HG02642 (cell line): ENCODE measurements at regions not wholly inside any gene's neighbourhood (a gene's known extent, or its start where the extent isn't known, plus 50 kb on each side); places are given as distances from the start of the nearest gene placed in this dataset.

ENCODE experiments used
- ATAC-seq: cut with Tn5 transposase; IDR thresholded peaks from one replicate; pipeline ENCODE4 v1.9.1; 2021; ENCODE audit warnings: mild to moderate bottlenecking; ENCODE audit not compliant: unreplicated experiment, poor library complexity

GRCh38 chr5:167814040-167814439, 477.4 kb upstream of the WWC1 start:
- ATAC-seq: no peak

- no peak for ATAC-seq
These were observed 476.6 kb upstream of the WWC1 start for GRCh38 chr5:167814828-167815227.

- ATAC-seq: no peak
These were observed 475.1 kb upstream of the WWC1 start for GRCh38 chr5:167816354-167816753.

GRCh38 chr5:167816864-167817263, 474.6 kb upstream of the WWC1 start:
- no peak for ATAC-seq

- peak; percentile 96 for ATAC-seq
These were observed 472.0 kb upstream of the WWC1 start for GRCh38 chr5:167819406-167819805.

- ATAC-seq: no peak
These were observed 471.1 kb upstream of the WWC1 start for GRCh38 chr5:167820101-167820990.

- no peak for ATAC-seq
These were observed 470.3 kb upstream of the WWC1 start for GRCh38 chr5:167821151-167821550.

GRCh38 chr5:167821669-167822068, 469.8 kb upstream of the WWC1 start:
- ATAC-seq: no peak

GRCh38 chr5:167822241-167822640, 469.2 kb upstream of the WWC1 start:
- no peak for ATAC-seq

GRCh38 chr5:167823405-167823804, 468.0 kb upstream of the WWC1 start:
- no peak for ATAC-seq

GRCh38 chr5:167827766-167828165, 463.7 kb upstream of the WWC1 start:
- ATAC-seq: no peak

- ATAC-seq: no peak
These were observed 459.5 kb upstream of the WWC1 start for GRCh38 chr5:167831754-167832504.

- no peak for ATAC-seq
These were observed 458.8 kb upstream of the WWC1 start for GRCh38 chr5:167832609-167833008.

GRCh38 chr5:167833456-167833855, 458.0 kb upstream of the WWC1 start:
- ATAC-seq: no peak

GRCh38 chr5:167835146-167835545, 456.3 kb upstream of the WWC1 start:
- ATAC-seq: no peak

- ATAC-seq: no peak
These were observed 454.3 kb upstream of the WWC1 start for GRCh38 chr5:167837127-167837526.

GRCh38 chr5:167839065-167839464, 452.4 kb upstream of the WWC1 start:
- ATAC-seq: no peak

- no peak for ATAC-seq
These were observed 450.8 kb upstream of the WWC1 start for GRCh38 chr5:167840527-167841130.

GRCh38 chr5:167843881-167844572, 447.4 kb upstream of the WWC1 start:
- ATAC-seq: no peak

- ATAC-seq: no peak
These were observed 445.5 kb upstream of the WWC1 start for GRCh38 chr5:167845952-167846351.

GRCh38 chr5:167849874-167850273, 441.6 kb upstream of the WWC1 start:
- ATAC-seq: no peak
